Fibroblast of pulmonary artery (primary cell): ENCODE measurements at regions not wholly inside any gene's neighbourhood (a gene's known extent, or its start where the extent isn't known, plus 50 kb on each side); places are given as distances from the start of the nearest gene placed in this dataset.

Source experiments
- DNase-seq: peaks from one replicate; pipeline ENCODE4 v3.0.0-alpha.2; 2010; ENCODE audit warnings: low read depth
- H3K4me3 ChIP-seq: replicated peaks from 2 replicates; pipeline ENCODE4 v1.5.1; 2011; ENCODE audit warnings: low read depth, mild to moderate bottlenecking, control low read depth, low read length, moderate library complexity
- TF ChIP-seq, protein P1 (sequence below): IDR thresholded peaks from 2 replicates; pipeline ENCODE4 v1.5.1; 2011; ENCODE audit warnings: mild to moderate bottlenecking, control low read depth, low read length, inconsistent platforms; ENCODE audit errors: missing control alignments

DNA sequence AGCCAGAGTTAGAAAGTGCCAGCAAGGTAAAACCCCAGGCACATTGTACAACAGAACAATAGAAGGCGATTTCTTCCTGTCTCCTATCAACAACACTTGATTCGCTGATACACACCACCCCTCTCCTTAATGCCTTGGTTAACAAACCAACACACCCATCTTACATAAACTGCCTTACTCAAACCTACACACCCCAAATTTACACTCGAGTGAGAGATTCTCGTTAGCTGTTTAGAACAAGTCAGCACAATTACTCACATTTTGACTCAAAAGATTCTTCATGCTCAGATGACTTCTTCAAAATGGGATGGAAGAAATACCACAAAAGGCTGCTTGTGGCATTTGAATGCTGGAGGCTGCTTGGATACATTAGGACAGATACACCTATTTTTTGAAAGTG, 80.0 kb upstream of the FOXQ1 start:
- TF ChIP-seq, protein P1, sequence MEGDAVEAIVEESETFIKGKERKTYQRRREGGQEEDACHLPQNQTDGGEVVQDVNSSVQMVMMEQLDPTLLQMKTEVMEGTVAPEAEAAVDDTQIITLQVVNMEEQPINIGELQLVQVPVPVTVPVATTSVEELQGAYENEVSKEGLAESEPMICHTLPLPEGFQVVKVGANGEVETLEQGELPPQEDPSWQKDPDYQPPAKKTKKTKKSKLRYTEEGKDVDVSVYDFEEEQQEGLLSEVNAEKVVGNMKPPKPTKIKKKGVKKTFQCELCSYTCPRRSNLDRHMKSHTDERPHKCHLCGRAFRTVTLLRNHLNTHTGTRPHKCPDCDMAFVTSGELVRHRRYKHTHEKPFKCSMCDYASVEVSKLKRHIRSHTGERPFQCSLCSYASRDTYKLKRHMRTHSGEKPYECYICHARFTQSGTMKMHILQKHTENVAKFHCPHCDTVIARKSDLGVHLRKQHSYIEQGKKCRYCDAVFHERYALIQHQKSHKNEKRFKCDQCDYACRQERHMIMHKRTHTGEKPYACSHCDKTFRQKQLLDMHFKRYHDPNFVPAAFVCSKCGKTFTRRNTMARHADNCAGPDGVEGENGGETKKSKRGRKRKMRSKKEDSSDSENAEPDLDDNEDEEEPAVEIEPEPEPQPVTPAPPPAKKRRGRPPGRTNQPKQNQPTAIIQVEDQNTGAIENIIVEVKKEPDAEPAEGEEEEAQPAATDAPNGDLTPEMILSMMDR: no peak
- no peak for DNase-seq
- H3K4me3 ChIP-seq: no peak overlapping the region

DNA sequence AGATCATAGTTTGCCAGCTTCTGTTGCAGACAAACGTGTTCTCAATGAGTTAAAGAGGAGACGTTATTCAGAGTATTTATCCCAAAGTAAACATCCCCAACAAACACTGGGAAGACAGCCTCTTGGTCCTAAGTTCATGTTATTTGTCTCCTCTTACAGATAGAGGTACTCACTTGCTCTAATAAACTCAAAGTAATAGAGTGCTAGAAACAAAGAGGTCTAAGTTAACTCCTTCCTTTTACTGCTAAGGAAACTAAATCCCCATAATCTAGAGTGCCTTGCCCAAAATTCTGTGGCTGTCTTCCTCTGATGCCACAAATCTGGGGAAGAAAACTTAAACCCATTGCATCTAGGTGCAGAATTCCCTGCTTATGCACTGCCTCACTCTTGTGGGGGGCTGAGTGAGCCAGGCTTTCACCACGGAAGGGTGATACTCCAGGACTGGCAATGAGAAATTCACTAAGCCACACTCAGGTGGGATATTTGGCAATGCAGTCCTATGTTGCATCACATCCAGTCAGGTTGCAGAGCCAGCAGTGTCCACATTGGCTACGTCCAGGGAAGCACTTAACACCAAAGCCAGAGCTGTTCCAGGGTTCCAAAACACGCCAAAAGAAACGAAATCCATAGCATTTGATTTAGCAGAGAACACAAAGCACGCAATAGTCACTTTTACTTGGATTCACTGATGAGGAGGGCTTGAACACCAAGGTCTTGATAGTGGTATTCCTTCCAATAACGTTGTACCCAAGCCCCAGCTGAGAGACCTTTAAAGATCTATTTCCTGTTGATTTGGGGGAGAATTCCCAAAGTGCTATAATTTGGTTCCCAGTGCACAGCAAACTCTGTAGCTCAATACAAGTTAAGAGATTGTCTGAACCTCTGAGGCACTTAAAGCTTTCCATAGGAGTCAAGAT, 81.0 kb upstream of the FOXQ1 start:
- H3K4me3 ChIP-seq: no peak overlapping the region
- TF ChIP-seq, protein P1: no peak
- DNase-seq: no peak

DNA sequence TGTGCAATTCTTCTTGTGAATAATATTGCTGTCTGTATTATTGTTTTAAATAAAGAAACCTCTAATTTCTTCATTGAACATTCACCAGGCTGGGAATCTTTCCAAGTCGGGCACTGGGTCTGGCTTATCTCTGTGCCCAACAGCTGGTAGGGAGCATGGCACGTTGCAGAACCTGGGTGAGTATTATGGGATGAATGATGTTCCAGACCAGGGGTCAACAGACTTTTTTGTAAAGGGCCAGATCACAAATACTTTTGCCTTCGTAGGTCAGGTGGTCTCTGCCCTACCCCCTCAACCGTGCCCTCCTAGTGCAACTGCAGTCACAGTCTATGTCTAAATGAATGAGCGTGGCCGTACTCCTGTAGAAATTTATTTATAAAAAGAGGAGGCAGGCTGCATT, 81.6 kb upstream of the FOXQ1 start:
- DNase-seq: no peak
- no peak overlapping the region for H3K4me3 ChIP-seq
- TF ChIP-seq, protein P1: no peak

DNA sequence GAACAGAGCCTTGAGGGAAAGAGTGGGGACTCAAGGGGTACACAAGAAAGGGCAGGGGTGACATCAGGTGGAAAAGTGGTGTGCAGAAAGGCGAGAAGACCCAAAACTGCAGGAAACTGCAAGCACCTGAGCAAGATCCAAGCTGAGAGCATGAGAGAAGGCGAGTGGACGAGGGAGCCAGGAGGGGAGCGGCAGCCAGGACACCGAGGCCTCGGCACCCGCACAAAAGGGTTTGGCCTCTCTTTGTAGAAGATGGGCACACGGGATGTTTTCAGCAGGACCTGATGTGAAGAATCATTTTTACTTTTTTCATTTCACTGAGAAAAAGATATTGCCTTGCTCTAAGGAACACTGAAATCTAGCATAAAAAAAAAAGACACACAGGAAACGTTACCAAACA, 82.1 kb upstream of the FOXQ1 start:
- no peak for DNase-seq
- TF ChIP-seq, protein P1: no peak
- H3K4me3 ChIP-seq: no peak overlapping the region

DNA sequence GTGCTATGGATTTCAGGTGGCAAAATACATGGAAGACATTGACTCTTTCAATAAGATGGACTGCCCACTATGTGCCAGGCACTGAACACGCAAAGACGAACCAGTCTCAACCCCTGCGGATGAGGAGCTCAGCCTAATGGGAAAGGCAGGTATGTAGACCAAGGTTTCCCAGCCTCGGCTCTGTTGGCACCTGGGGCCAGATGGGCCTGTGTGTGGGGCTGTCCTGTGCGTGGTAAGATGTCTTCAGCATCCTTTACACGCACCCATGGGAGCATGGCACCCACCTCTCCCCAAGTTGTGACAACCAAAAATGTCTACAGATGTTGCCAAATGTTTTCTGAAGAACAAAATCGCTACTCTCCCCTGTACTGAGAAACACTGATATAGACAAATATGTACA, 82.6 kb upstream of the FOXQ1 start:
- DNase-seq: no peak
- no peak overlapping the region for H3K4me3 ChIP-seq
- TF ChIP-seq, protein P1: no peak

DNA sequence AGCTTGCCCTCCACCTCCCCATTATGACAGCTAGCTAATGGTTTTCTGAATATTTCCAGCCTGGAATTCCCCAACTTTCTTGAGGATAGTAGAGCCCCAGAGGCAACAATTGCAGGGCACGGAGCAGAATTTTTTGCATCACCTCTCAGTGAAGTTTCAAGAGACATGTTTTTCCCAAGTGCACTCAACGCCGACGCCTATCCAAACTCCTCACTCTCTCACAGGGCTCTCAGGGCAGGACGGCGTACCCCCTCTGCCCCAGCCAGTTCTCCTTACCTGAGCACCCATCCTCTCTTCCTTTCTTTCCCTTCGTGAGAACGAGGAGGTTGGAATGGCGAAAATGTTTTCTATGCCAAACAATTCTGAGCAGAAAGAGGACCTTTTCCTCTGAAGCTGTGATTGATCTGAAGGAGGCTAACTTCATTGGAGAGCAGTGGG, 83.1 kb upstream of the FOXQ1 start:
- no peak for DNase-seq
- no peak overlapping the region for H3K4me3 ChIP-seq
- TF ChIP-seq, protein P1: no peak
